Osteoblast (primary cell): ENCODE measurements at regions not wholly inside any gene's neighbourhood (a gene's known extent, or its start where the extent isn't known, plus 50 kb on each side); places are given as distances from the start of the nearest gene placed in this dataset.

Experiments used
- DNase-seq: peaks from one replicate; pipeline ENCODE4 v3.0.0; 2011; ENCODE audit warnings: low spot score, mixed read lengths; ENCODE audit not compliant: insufficient read length; ENCODE audit errors: missing footprints
- H2AFZ ChIP-seq: 2 replicates; pipeline ENCODE4 v1.6.0; 2011; ENCODE audit warnings: mild to moderate bottlenecking, low read length
- H3K27ac ChIP-seq: 2 replicates; pipeline ENCODE4 v1.5.1; 2011; ENCODE audit warnings: mild to moderate bottlenecking, low read depth, low read length, moderate library complexity
- H3K27me3 ChIP-seq: 2 replicates; pipeline ENCODE4 v1.6.0; 2012; ENCODE audit warnings: mild to moderate bottlenecking, control low read depth, inconsistent platforms, low read length, moderate library complexity; ENCODE audit not compliant: insufficient read depth
- H3K36me3 ChIP-seq: 2 replicates; pipeline ENCODE4 v1.5.1; 2011; ENCODE audit warnings: mild to moderate bottlenecking, low read length, control low read depth, moderate library complexity; ENCODE audit not compliant: insufficient read depth
- H3K4me1 ChIP-seq: 2 replicates; pipeline ENCODE4 v1.5.1; 2011; ENCODE audit warnings: mild to moderate bottlenecking, low read length, control low read depth, moderate library complexity; ENCODE audit not compliant: insufficient read depth
- H3K4me2 ChIP-seq: 2 replicates; pipeline ENCODE4 v1.6.0; 2011; ENCODE audit warnings: mild to moderate bottlenecking, low read length; ENCODE audit not compliant: insufficient read depth
- H3K4me3 ChIP-seq: fragments of 200-600 bp; sonication (generic); 3 replicates; pipeline ENCODE4 v1.5.1; 2012; ENCODE audit warnings: mild to moderate bottlenecking, low read length, inconsistent platforms; ENCODE audit not compliant: insufficient read depth
- H3K79me2 ChIP-seq: 2 replicates; pipeline ENCODE4 v1.6.0; 2012; ENCODE audit warnings: mild to moderate bottlenecking, low read length, control low read depth, inconsistent platforms; ENCODE audit not compliant: insufficient read depth
- H3K9me3 ChIP-seq: 2 replicates; pipeline ENCODE4 v1.5.1; 2011; ENCODE audit warnings: low read depth, low read length, control low read depth
- H4K20me1 ChIP-seq: 2 replicates; pipeline ENCODE4 v1.6.0; 2012; ENCODE audit warnings: mild to moderate bottlenecking, low read length, control low read depth; ENCODE audit not compliant: insufficient read depth
- CTCF ChIP-seq: IDR thresholded peaks from 2 replicates; pipeline ENCODE4 v1.5.1; 2011; ENCODE audit warnings: mild to moderate bottlenecking, low read depth, low read length, moderate library complexity; ENCODE audit errors: extremely low read depth

GRCh38 chr10:57535306-57535705, 732.4 kb downstream of the IPMK start:
- Histone ChIP-seq H3K36me3 (no peaks in the 10 kb centered on the region), H3K4me2 (no peak overlapping the region), H4K20me1 (no peaks in the 10 kb centered on the region), H3K27ac (no peak overlapping the region), H2AFZ (no peak overlapping the region), H3K4me3 (no peak overlapping the region), H3K9me3 (no peaks in the 10 kb centered on the region), H3K79me2 (no peaks in the 10 kb centered on the region), H3K27me3 (no peaks in the 10 kb centered on the region), H3K4me1 (no peaks in the 10 kb centered on the region)
- DNase-seq, result no peak
- no peak for TF ChIP-seq CTCF

GRCh38 chr10:57513637-57514036, 754.1 kb downstream of the IPMK start:
- no peak for DNase-seq
- Histone ChIP-seq H3K4me2 (no peak overlapping the region), H4K20me1 (no peaks in the 10 kb centered on the region), H3K36me3 (no peaks in the 10 kb centered on the region), H3K27me3 (no peaks in the 10 kb centered on the region), H3K79me2 (no peaks in the 10 kb centered on the region), H2AFZ (no peak overlapping the region), H3K9me3 (peaks cover 5% of the 10 kb centered on the region), H3K4me3 (no peak overlapping the region), H3K27ac (no peak overlapping the region), H3K4me1 (no peaks in the 10 kb centered on the region)
- TF ChIP-seq CTCF, result no peak

- no peaks in the 10 kb centered on the region for H4K20me1 ChIP-seq
- no peak overlapping the region for H3K4me3 ChIP-seq
- no peak overlapping the region for H3K4me2 ChIP-seq
- DNase-seq, result no peak
- H2AFZ ChIP-seq, result no peak overlapping the region
- no peaks in the 10 kb centered on the region for H3K9me3 ChIP-seq
- H3K36me3 ChIP-seq, result no peaks in the 10 kb centered on the region
- no peak overlapping the region for H3K27ac ChIP-seq
- no peaks in the 10 kb centered on the region for H3K4me1 ChIP-seq
- no peaks in the 10 kb centered on the region for H3K79me2 ChIP-seq
- H3K27me3 ChIP-seq, result no peaks in the 10 kb centered on the region
- no peak for TF ChIP-seq CTCF
Measured at GRCh38 chr10:57507788-57508187, 759.9 kb downstream of the IPMK start.

GRCh38 chr10:57506414-57507094, 761.1 kb downstream of the IPMK start:
- no peaks in the 10 kb centered on the region for H3K27me3 ChIP-seq
- H3K79me2 ChIP-seq, result no peaks in the 10 kb centered on the region
- H3K27ac ChIP-seq, result no peak overlapping the region
- no peak overlapping the region for H3K4me2 ChIP-seq
- no peaks in the 10 kb centered on the region for H3K36me3 ChIP-seq
- no peaks in the 10 kb centered on the region for H3K9me3 ChIP-seq
- H2AFZ ChIP-seq, result no peak overlapping the region
- no peak for TF ChIP-seq CTCF
- H3K4me1 ChIP-seq, result no peaks in the 10 kb centered on the region
- no peaks in the 10 kb centered on the region for H4K20me1 ChIP-seq
- H3K4me3 ChIP-seq, result no peak overlapping the region
- DNase-seq, result no peak
